GM12878 (cell line): ENCODE measurements at regions not wholly inside any gene's neighbourhood (a gene's known extent, or its start where the extent isn't known, plus 50 kb on each side); places are given as distances from the start of the nearest gene placed in this dataset.

ENCODE experiments used
- CREB1 ChIP-seq: IDR thresholded peaks from 2 replicates; pipeline ENCODE4 v1.6.1; 2012; ENCODE audit warnings: low read depth, mild to moderate bottlenecking, inconsistent platforms
- CTCF ChIP-seq, 3 experiments: IDR thresholded peaks in 2 of 3; conservative IDR thresholded peaks in 1 of 3; 2 replicates each; pipeline ENCODE4 v1.5.1; 2011; ENCODE audit warnings: low read depth in 3 of 3, low read length in 3 of 3, mild to moderate bottlenecking in 3 of 3, control low read depth in 2 of 3, moderate library complexity in 2 of 3, inconsistent platforms in 1 of 3, mixed read lengths in 1 of 3; ENCODE audit not compliant: control insufficient read depth in 2 of 3, insufficient read depth in 1 of 3; ENCODE audit errors: extremely low read depth in 1 of 3
- EZH2 ChIP-seq: IDR thresholded peaks from 2 replicates; pipeline ENCODE4 v1.6.1; 2012; ENCODE audit warnings: low read depth, mild to moderate bottlenecking, control low read depth, inconsistent platforms, low read length, borderline replicate concordance; ENCODE audit not compliant: control insufficient read depth
- POLR2A ChIP-seq: IDR thresholded peaks from 2 replicates; pipeline ENCODE4 v1.6.1; 2011; ENCODE audit warnings: low read depth, mild to moderate bottlenecking, low read length
- REST ChIP-seq: IDR thresholded peaks from 2 replicates; pipeline ENCODE4 v1.6.1; 2012; ENCODE audit warnings: mild to moderate bottlenecking, low read depth, low read length

- TF ChIP-seq EZH2 (no peak), POLR2A (no peak), CREB1 (no peak), REST (no peak), CTCF (IDR thresholded peaks at IDR 0.05 in 2 of 3, conservative IDR thresholded peaks at IDR 0.05 in 1 of 3; ENCODE audit: control insufficient read depth in 2 of 3, extremely low read depth in 1 of 3, insufficient read depth in 1 of 3, low read depth in 3 of 3, low read length in 3 of 3) (no peak)
Measured at GRCh38 chr3:112709911-112710310, 69.0 kb upstream of the CCDC80 start.
